HL-60 (cell line): ENCODE measurements at regions not wholly inside any gene's neighbourhood (a gene's known extent, or its start where the extent isn't known, plus 50 kb on each side); places are given as distances from the start of the nearest gene placed in this dataset.

ENCODE experiments used
- DNase-seq, 2 experiments: peaks; one replicate each; pipeline ENCODE4 v3.0.0-alpha.2; 2010 to 2020; ENCODE audit warnings: low read depth in 1 of 2, low spot score in 1 of 2
- H3K27ac ChIP-seq: fragments of 250-450 bp; sonication (Bioruptor Pico); replicated peaks from 2 replicates; pipeline ENCODE4 v1.5.1; 2020; ENCODE audit warnings: mild to moderate bottlenecking, moderate library complexity
- H3K27me3 ChIP-seq: fragments of 250-450 bp; sonication (Bioruptor Pico); 2 replicates; pipeline ENCODE4 v1.5.1; 2021; ENCODE audit warnings: mild to moderate bottlenecking, moderate library complexity; ENCODE audit not compliant: insufficient read depth, poor library complexity, severe bottlenecking
- H3K4me3 ChIP-seq: replicated peaks from 2 replicates; pipeline ENCODE4 v1.5.1; 2011; ENCODE audit warnings: mild to moderate bottlenecking, control low read depth, low read length; ENCODE audit not compliant: insufficient read depth
- CTCF ChIP-seq: IDR thresholded peaks from one replicate; pipeline ENCODE4 v1.5.1; 2011; ENCODE audit warnings: low read length, control low read depth, inconsistent platforms; ENCODE audit not compliant: insufficient read depth
- GABPA ChIP-seq: IDR thresholded peaks from 2 replicates; pipeline ENCODE4 v1.6.1; 2012; ENCODE audit warnings: low read depth
- POLR2AphosphoS5 ChIP-seq: IDR thresholded peaks from 2 replicates; pipeline ENCODE4 v1.6.1; 2012; ENCODE audit warnings: low read depth
- REST ChIP-seq: IDR thresholded peaks from 2 replicates; pipeline ENCODE4 v1.6.1; 2012; ENCODE audit warnings: low read depth; ENCODE audit not compliant: insufficient replicate concordance
- SPI1 ChIP-seq: IDR thresholded peaks from 2 replicates; pipeline ENCODE4 v1.6.1; 2012; ENCODE audit warnings: low read depth, mild to moderate bottlenecking, borderline replicate concordance

- Histone ChIP-seq H3K27ac (no peak overlapping the region), H3K27me3 (no peaks in the 10 kb centered on the region), H3K4me3 (no peak overlapping the region)
- no peak for DNase-seq
- no peak for TF ChIP-seq REST
- TF ChIP-seq SPI1, result no peak
- TF ChIP-seq POLR2AphosphoS5, result no peak
- no peak for TF ChIP-seq CTCF
- TF ChIP-seq GABPA, result no peak
Observed at GRCh38 chr20:56766528-56766927, 137.4 kb downstream of the TFAP2C start.

- DNase-seq, result no peak
- no peaks in the 10 kb centered on the region for H3K27me3 ChIP-seq
- no peak overlapping the region for H3K27ac ChIP-seq
- no peak overlapping the region for H3K4me3 ChIP-seq
- TF ChIP-seq POLR2AphosphoS5 (no peak), REST (no peak), CTCF (no peak), SPI1 (no peak), GABPA (no peak)
Observed at GRCh38 chr20:56769921-56770600, 141.0 kb downstream of the TFAP2C start.

- no peak overlapping the region for H3K27ac ChIP-seq
- no peaks in the 10 kb centered on the region for H3K27me3 ChIP-seq
- H3K4me3 ChIP-seq, result no peak overlapping the region
- DNase-seq, result no peak
- TF ChIP-seq REST (no peak), GABPA (no peak), POLR2AphosphoS5 (no peak), CTCF (no peak), SPI1 (no peak)
Observed at GRCh38 chr20:56773749-56774148, 144.6 kb downstream of the TFAP2C start.
